ENCODE measurements at regions not wholly inside any gene's neighbourhood (a gene's known extent, or its start where the extent isn't known, plus 50 kb on each side); places are given as distances from the start of the nearest gene placed in this dataset.

DNA sequence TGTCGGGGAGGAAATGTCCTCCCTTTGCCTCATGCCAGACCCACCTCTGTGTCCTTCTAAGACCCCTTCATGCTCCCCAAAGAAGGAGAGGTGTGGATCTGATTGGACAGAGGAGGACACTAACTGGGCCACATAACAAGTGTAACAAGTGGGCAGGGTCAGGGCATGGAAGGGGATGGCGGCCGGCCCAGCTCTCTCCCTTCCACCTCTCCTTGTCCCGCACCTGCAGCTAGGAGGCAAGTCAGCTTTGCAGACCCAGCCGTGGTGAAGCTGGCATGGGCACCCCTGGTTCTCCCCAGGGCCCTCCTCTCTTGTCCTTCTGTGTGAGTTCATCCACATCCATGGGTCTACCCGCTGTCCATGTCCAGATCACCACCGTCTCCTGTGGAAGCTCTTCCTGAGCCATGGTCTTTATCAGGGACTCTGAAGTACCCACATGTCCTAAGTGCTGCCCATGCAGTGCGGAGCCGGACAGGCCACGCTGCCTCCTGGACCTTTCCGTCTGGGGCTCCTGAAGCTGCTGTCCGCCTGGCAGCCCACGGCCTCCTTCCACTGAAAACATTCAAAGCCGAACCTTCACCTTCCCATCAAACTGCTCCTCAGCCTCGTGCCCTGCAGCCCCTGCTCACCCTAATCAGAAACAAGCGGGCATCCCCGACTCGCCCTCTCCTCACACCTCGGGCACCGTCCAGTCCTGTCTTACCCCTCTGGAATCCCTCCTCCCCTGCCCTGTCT lies 460.5 kb downstream of the PTPRU start:
- Histone ChIP-seq H3K9me1 (ENCODE audit: control insufficient read depth, extremely low read depth, insufficient read depth, low read length) (no peaks in the 10 kb centered on the region), H2AFZ (ENCODE audit: control insufficient read depth, low read length) (no peak overlapping the region), H3K4me2 (ENCODE audit: control insufficient read depth, extremely low read depth, insufficient read depth, low read depth, low read length) (no peak overlapping the region), H4K20me1 (ENCODE audit: control insufficient read depth, extremely low read depth, insufficient read depth, low read length) (no peaks in the 10 kb centered on the region), H3K79me2 (ENCODE audit: control insufficient read depth, insufficient read depth, low read length) (no peaks in the 10 kb centered on the region), H3K4me3 (ENCODE audit: control insufficient read depth in 2 of 3, extremely low read depth in 1 of 3, insufficient read depth in 2 of 3, low read depth in 1 of 3, low read length in 3 of 3) (no peak overlapping the region), H3K27ac (ENCODE audit: control insufficient read depth, insufficient read depth, low read length) (no peak overlapping the region), H3K9ac (ENCODE audit: control insufficient read depth, extremely low read depth, insufficient read depth, low read length) (no peak overlapping the region), H3K27me3 (ENCODE audit: control insufficient read depth, extremely low read depth, insufficient read depth, low read length) (peaks cover 7% of the 10 kb centered on the region), H3K36me3 (ENCODE audit: control insufficient read depth in 2 of 2, extremely low read depth in 1 of 2, insufficient read depth in 2 of 2, low read length in 2 of 2) (no peaks in the 10 kb centered on the region), H3K9me3 (ENCODE audit: control insufficient read depth, low read depth, low read length) (no peaks in the 10 kb centered on the region), H3K4me1 (ENCODE audit: control insufficient read depth, extremely low read depth, insufficient read depth, low read length) (peaks cover 3% of the 10 kb centered on the region)
- FAIRE-seq (no peak), DNase-seq (ENCODE audit: low read depth, low spot score) (no peak)
- TF ChIP-seq EZH2 (IDR thresholded peaks at IDR 0.05; ENCODE audit: low read length) = no peak
- TF ChIP-seq, protein P1, sequence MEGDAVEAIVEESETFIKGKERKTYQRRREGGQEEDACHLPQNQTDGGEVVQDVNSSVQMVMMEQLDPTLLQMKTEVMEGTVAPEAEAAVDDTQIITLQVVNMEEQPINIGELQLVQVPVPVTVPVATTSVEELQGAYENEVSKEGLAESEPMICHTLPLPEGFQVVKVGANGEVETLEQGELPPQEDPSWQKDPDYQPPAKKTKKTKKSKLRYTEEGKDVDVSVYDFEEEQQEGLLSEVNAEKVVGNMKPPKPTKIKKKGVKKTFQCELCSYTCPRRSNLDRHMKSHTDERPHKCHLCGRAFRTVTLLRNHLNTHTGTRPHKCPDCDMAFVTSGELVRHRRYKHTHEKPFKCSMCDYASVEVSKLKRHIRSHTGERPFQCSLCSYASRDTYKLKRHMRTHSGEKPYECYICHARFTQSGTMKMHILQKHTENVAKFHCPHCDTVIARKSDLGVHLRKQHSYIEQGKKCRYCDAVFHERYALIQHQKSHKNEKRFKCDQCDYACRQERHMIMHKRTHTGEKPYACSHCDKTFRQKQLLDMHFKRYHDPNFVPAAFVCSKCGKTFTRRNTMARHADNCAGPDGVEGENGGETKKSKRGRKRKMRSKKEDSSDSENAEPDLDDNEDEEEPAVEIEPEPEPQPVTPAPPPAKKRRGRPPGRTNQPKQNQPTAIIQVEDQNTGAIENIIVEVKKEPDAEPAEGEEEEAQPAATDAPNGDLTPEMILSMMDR (optimal IDR thresholded peaks at IDR 0.05 in 1 of 3, IDR thresholded peaks at IDR 0.05 in 1 of 3, conservative IDR thresholded peaks at IDR 0.05 in 1 of 3; ENCODE audit: extremely low read depth in 1 of 3, insufficient read depth in 2 of 3, low read length in 3 of 3) = no peak
- dilution Hi-C loops (cut with MboI; ENCODE audit: extremely low pct_ligation_motif_present, low sequenced_read_pairs) = no loop called here

DNA sequence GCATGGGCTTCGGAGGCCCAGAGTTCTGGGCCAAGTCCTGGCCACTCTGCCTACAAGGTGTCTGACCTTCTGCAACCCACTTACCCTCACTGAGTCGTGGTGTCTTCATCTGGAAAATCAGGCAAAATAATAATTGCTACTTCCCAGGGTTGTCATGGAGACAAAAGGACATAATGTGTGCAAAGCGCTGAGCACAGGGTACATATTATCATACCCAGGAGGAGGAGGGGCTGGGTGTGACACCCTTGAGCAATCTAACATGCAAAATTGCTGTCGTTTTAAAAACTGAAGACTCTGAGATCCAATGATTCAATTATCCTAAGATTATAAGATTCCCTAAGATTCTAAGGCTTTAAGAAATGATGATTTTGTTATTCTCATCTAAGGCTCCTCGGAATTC lies 459.5 kb downstream of the PTPRU start:
- Histone ChIP-seq H3K27me3 (ENCODE audit: control insufficient read depth, extremely low read depth, insufficient read depth, low read length) (peaks cover 9% of the 10 kb centered on the region), H3K9me1 (ENCODE audit: control insufficient read depth, extremely low read depth, insufficient read depth, low read length) (no peaks in the 10 kb centered on the region), H3K9ac (ENCODE audit: control insufficient read depth, extremely low read depth, insufficient read depth, low read length) (no peak overlapping the region), H3K4me1 (ENCODE audit: control insufficient read depth, extremely low read depth, insufficient read depth, low read length) (peaks cover 3% of the 10 kb centered on the region), H3K27ac (ENCODE audit: control insufficient read depth, insufficient read depth, low read length) (no peak overlapping the region), H2AFZ (ENCODE audit: control insufficient read depth, low read length) (no peak overlapping the region), H4K20me1 (ENCODE audit: control insufficient read depth, extremely low read depth, insufficient read depth, low read length) (no peaks in the 10 kb centered on the region), H3K4me3 (ENCODE audit: control insufficient read depth in 2 of 3, extremely low read depth in 1 of 3, insufficient read depth in 2 of 3, low read depth in 1 of 3, low read length in 3 of 3) (no peak overlapping the region), H3K4me2 (ENCODE audit: control insufficient read depth, extremely low read depth, insufficient read depth, low read depth, low read length) (no peak overlapping the region), H3K79me2 (ENCODE audit: control insufficient read depth, insufficient read depth, low read length) (no peaks in the 10 kb centered on the region), H3K36me3 (ENCODE audit: control insufficient read depth in 2 of 2, extremely low read depth in 1 of 2, insufficient read depth in 2 of 2, low read length in 2 of 2) (no peaks in the 10 kb centered on the region), H3K9me3 (ENCODE audit: control insufficient read depth, low read depth, low read length) (no peaks in the 10 kb centered on the region)
- no peak for FAIRE-seq
- DNase-seq (ENCODE audit: low read depth, low spot score) = no peak
- dilution Hi-C loops (cut with MboI; ENCODE audit: extremely low pct_ligation_motif_present, low sequenced_read_pairs) = no loop called here
- no peak for TF ChIP-seq EZH2 (IDR thresholded peaks at IDR 0.05; ENCODE audit: low read length)
- TF ChIP-seq, protein P1 (optimal IDR thresholded peaks at IDR 0.05 in 1 of 3, IDR thresholded peaks at IDR 0.05 in 1 of 3, conservative IDR thresholded peaks at IDR 0.05 in 1 of 3; ENCODE audit: extremely low read depth in 1 of 3, insufficient read depth in 2 of 3, low read length in 3 of 3) = no peak

Data from keratinocyte (primary cell).